H1 (cell line): ENCODE measurements at regions not wholly inside any gene's neighbourhood (a gene's known extent, or its start where the extent isn't known, plus 50 kb on each side); places are given as distances from the start of the nearest gene placed in this dataset.

ENCODE experiments used
- CTCF ChIA-PET: fragments of 300-600 bp; sonication (Branson Sonifier 250); formaldehyde crosslinking; loops from one replicate; lab custom pipeline; 2021; ENCODE audit not compliant: partially characterized antibody; lab: Charles Lee
- POLR2A ChIA-PET: fragments of 300-600 bp; sonication (Branson Sonifier 250); formaldehyde crosslinking; loops from one replicate; lab custom pipeline; 2021; ENCODE audit warnings: inconsistent platforms; ENCODE audit not compliant: partially characterized antibody; lab: Charles Lee
- DNase-seq, 2 experiments: peaks; one replicate each; pipeline versions ENCODE4 v3.0.0 to v3.0.0-alpha.2; 2010 to 2022; ENCODE audit warnings: low spot score in 2 of 2, low read depth in 1 of 2, mixed read lengths in 1 of 2
- FAIRE-seq: peaks from 2 replicates; lab custom pipeline; 2011; peaks lifted over from hg19 to GRCh38; lab: Jason Lieb, UNC
- H2AFZ ChIP-seq: 2 replicates; pipeline ENCODE4 v1.8.1; 2012; ENCODE audit warnings: low read length, inconsistent platforms
- H2AK5ac ChIP-seq: 2 replicates; pipeline ENCODE4 v1.6.1; 2013; ENCODE audit warnings: low read depth, low read length
- H2BK120ac ChIP-seq: replicated peaks from 2 replicates; pipeline ENCODE3; 2013; ENCODE audit warnings: low read depth, low read length, inconsistent platforms
- H2BK12ac ChIP-seq: 2 replicates; pipeline ENCODE4 v1.6.1; 2013; ENCODE audit warnings: low read depth, low read length
- H2BK15ac ChIP-seq: 2 replicates; pipeline ENCODE4 v1.6.1; 2013; ENCODE audit warnings: low read length
- H2BK20ac ChIP-seq: 2 replicates; pipeline ENCODE4 v1.6.1; 2013; ENCODE audit warnings: low read length
- H2BK5ac ChIP-seq: 2 replicates; pipeline ENCODE4 v1.6.1; 2013; ENCODE audit warnings: low read depth, low read length
- H3K14ac ChIP-seq: 2 replicates; pipeline ENCODE4 v1.6.1; 2013; ENCODE audit warnings: inconsistent platforms; ENCODE audit not compliant: insufficient read length
- H3K18ac ChIP-seq: 2 replicates; pipeline ENCODE4 v1.6.1; 2013; ENCODE audit warnings: low read length; ENCODE audit errors: extremely low read depth
- H3K23ac ChIP-seq: 2 replicates; pipeline ENCODE4 v1.6.1; 2013; ENCODE audit warnings: inconsistent platforms; ENCODE audit not compliant: insufficient read length
- H3K23me2 ChIP-seq: 2 replicates; pipeline ENCODE4 v1.6.1; 2013; ENCODE audit warnings: low read depth, low read length
- H3K27ac ChIP-seq: 2 replicates; pipeline ENCODE4 v1.6.1; 2011; ENCODE audit warnings: low read depth, low read length, inconsistent platforms
- H3K27me3 ChIP-seq, 4 experiments: replicated peaks in 1 of 4; 1 replicate in 1 of 4; 2 replicates in 3 of 4; pipeline versions ENCODE4 v1.6.1 to v1.8.1; 2011 to 2013; ENCODE audit warnings: low read length in 3 of 4, mild to moderate bottlenecking in 3 of 4, inconsistent platforms in 2 of 4, mixed read lengths in 2 of 4, moderate library complexity in 1 of 4; ENCODE audit not compliant: control insufficient read depth in 3 of 4, insufficient read depth in 3 of 4; ENCODE audit errors: extremely low read depth in 1 of 4
- H3K36me3 ChIP-seq, 4 experiments: 2 replicates each; pipeline versions ENCODE4 v1.6.1 to v1.8.1; 2011 to 2013; ENCODE audit warnings: mild to moderate bottlenecking in 4 of 4, low read length in 3 of 4, moderate library complexity in 2 of 4, control low read depth in 1 of 4, inconsistent platforms in 1 of 4; ENCODE audit not compliant: insufficient read depth in 4 of 4, control insufficient read depth in 2 of 4
- H3K4ac ChIP-seq: replicated peaks from 2 replicates; pipeline ENCODE3; 2013; ENCODE audit warnings: low read length, low read depth, mixed read lengths, inconsistent platforms; ENCODE audit not compliant: insufficient read length
- H3K4me1 ChIP-seq, 4 experiments: replicated peaks in 1 of 4; 1 replicate in 1 of 4; 2 replicates in 3 of 4; pipeline versions ENCODE4 v1.6.1 to v1.8.1; 2011 to 2013; ENCODE audit warnings: low read length in 3 of 4, inconsistent platforms in 2 of 4, mixed read lengths in 1 of 4; ENCODE audit not compliant: insufficient read depth in 4 of 4, control insufficient read depth in 3 of 4
- H3K4me2 ChIP-seq, 2 experiments: 2 replicates each; pipeline versions ENCODE4 v1.6.1 to v1.8.1; 2011 to 2013; ENCODE audit warnings: low read depth in 2 of 2, low read length in 2 of 2, control low read depth in 1 of 2, inconsistent platforms in 1 of 2, mild to moderate bottlenecking in 1 of 2; ENCODE audit not compliant: insufficient read depth in 1 of 2
- H3K4me3 ChIP-seq, 4 experiments: fragments of 200-600, 300-600 bp in 1 of 4; sonication (generic), shearing (Covaris generic), sonication (Bioruptor Twin) in 1 of 4; 2 replicates each; pipeline versions ENCODE4 v1.5.1 to v1.8.1; 2011 to 2016; ENCODE audit warnings: low read length in 4 of 4, low read depth in 3 of 4, control low read depth in 2 of 4, inconsistent platforms in 2 of 4, mild to moderate bottlenecking in 2 of 4, mixed read lengths in 1 of 4, moderate library complexity in 1 of 4; ENCODE audit not compliant: insufficient read depth in 2 of 4; ENCODE audit errors: extremely low read depth in 1 of 4
- H3K56ac ChIP-seq: replicated peaks from 2 replicates; pipeline ENCODE3; 2013; ENCODE audit warnings: low read depth, mild to moderate bottlenecking, mixed read lengths, low read length, inconsistent platforms; ENCODE audit not compliant: insufficient read length
- H3K79me1 ChIP-seq: 2 replicates; pipeline ENCODE4 v1.6.1; 2013; ENCODE audit warnings: low read depth, low read length, control low read depth
- H3K79me2 ChIP-seq, 2 experiments: 2 replicates each; pipeline versions ENCODE4 v1.6.1 to v1.8.1; 2012 to 2013; ENCODE audit warnings: low read length in 2 of 2, mild to moderate bottlenecking in 2 of 2, inconsistent platforms in 1 of 2; ENCODE audit not compliant: insufficient read depth in 2 of 2, control insufficient read depth in 1 of 2
- H3K9ac ChIP-seq, 4 experiments: replicated peaks in 1 of 4; 1 replicate in 1 of 4; 2 replicates in 3 of 4; pipeline versions ENCODE4 v1.6.1 to v1.8.1; 2011 to 2013; ENCODE audit warnings: low read depth in 3 of 4, low read length in 3 of 4, control low read depth in 2 of 4, mild to moderate bottlenecking in 2 of 4, moderate library complexity in 2 of 4, inconsistent platforms in 1 of 4; ENCODE audit errors: extremely low read depth in 1 of 4
- H3K9me3 ChIP-seq, 2 experiments: 2 replicates each; pipeline versions ENCODE4 v1.6.1 to v1.8.1; 2012 to 2013; ENCODE audit warnings: mild to moderate bottlenecking in 2 of 2, moderate library complexity in 2 of 2, control low read depth in 1 of 2, inconsistent platforms in 1 of 2, low read depth in 1 of 2, low read length in 1 of 2, mixed read lengths in 1 of 2; ENCODE audit not compliant: insufficient read depth in 2 of 2
- H4K20me1 ChIP-seq, 2 experiments: replicated peaks in 1 of 2; 2 replicates each; pipeline versions ENCODE3 to v1.8.1; 2011 to 2013; ENCODE audit warnings: inconsistent platforms in 2 of 2, low read length in 2 of 2, mild to moderate bottlenecking in 1 of 2; ENCODE audit not compliant: insufficient read depth in 2 of 2, control insufficient read depth in 1 of 2
- H4K5ac ChIP-seq: 2 replicates; pipeline ENCODE4 v1.6.1; 2013; ENCODE audit warnings: low read length, low read depth, mixed read lengths, inconsistent platforms; ENCODE audit not compliant: insufficient read length
- H4K8ac ChIP-seq: 2 replicates; pipeline ENCODE4 v1.8.0; 2013; ENCODE audit warnings: mild to moderate bottlenecking, moderate library complexity, low read length, inconsistent platforms; ENCODE audit not compliant: insufficient read depth; ENCODE audit errors: extremely low read depth
- H4K91ac ChIP-seq: replicated peaks from 2 replicates; pipeline ENCODE3; 2013; ENCODE audit warnings: low read length, mixed read lengths, inconsistent platforms; ENCODE audit not compliant: insufficient read length
- CEBPB ChIP-seq: IDR thresholded peaks from 2 replicates; pipeline ENCODE4 v1.6.1; 2012; ENCODE audit warnings: low read depth, low read length
- EZH2 ChIP-seq: fragments of 200-600 bp; sonication (generic); IDR thresholded peaks from 2 replicates; pipeline ENCODE4 v1.7.1; 2012; ENCODE audit warnings: low read depth, mild to moderate bottlenecking, moderate library complexity, low read length, inconsistent platforms; ENCODE audit not compliant: severe bottlenecking
- ZNF274 ChIP-seq: IDR thresholded peaks from 2 replicates; pipeline ENCODE4 v1.7.0; 2012; ENCODE audit warnings: low read length, borderline replicate concordance; ENCODE audit errors: extremely low read depth
- WGBS, 2 experiments: shearing (Covaris generic) in 1 of 2; methylation state at CpG; one replicate each; pipeline versions ENCODE4 v1.1.6 to v1.1.7; 2013 to 2015; ENCODE audit warnings: low lambda C conversion rate in 2 of 2, mixed read lengths in 2 of 2, inconsistent platforms in 1 of 2, low coverage in 1 of 2, missing lambda C conversion rate in 1 of 2; ENCODE audit not compliant: insufficient replicate concordance in 2 of 2, insufficient coverage in 1 of 2, insufficient read length in 1 of 2; ENCODE audit errors: extremely low coverage in 1 of 2, missing lambda C conversion rate in 1 of 2; 5-methylcytosine and 5-hydroxymethylcytosine counted together

DNA sequence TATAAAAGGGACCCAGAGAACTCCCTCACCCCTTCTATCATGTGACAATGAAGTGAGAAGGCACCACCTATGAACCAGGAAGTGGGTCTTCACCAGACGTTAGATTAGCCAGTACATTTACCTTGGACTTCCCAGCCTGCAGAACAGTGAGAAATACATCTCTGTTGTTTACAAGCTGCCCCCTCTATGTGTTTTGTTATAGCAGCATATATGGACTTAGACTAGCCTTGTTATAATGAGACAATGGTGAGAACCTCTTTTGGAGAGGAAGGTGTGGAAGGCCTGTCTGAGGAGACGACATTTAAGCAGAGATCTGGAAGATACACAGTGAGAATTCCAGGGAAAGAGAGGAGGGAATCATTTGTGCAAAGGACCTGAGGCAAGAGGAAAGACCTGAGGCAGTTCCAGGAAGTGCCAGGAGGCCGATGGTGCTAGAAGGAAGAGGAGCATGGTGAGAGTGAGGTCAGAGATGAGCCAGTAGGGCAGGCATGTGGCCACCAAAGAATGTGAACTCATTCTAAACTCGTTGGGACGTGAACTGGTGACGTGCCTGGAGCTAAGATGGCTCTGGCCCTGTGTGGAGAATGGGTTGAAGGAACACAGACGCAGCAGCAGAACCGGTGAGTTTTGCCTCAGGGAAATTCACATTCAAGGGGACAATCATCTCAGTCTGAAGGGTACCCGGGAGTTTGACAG is 98.9 kb upstream of the IRF2BP2 start:
- DNase-seq (no peak), FAIRE-seq (no peak)
- Histone ChIP-seq H2AK5ac (no peak overlapping the region; the same call in 1 of the 2 replicates), H3K9ac (no peak overlapping the region), H3K23ac (no peak overlapping the region), H3K18ac (no peak overlapping the region), H2BK5ac (no peak overlapping the region), H3K27ac (no peak overlapping the region), H3K4me1 (no peaks in the 10 kb centered on the region), H4K8ac (no peak overlapping the region), H2BK15ac (no peak overlapping the region), H3K4me3 (no peak overlapping the region), H4K20me1 (no peaks in the 10 kb centered on the region), H2BK120ac (no peak overlapping the region), H3K56ac (no peak overlapping the region), H3K36me3 (no peaks in the 10 kb centered on the region), H3K9me3 (no peaks in the 10 kb centered on the region), H2AFZ (0 out of 2 replicates have a peak overlapping the region, but pooled peaks have one; percentile 13), H4K5ac (no peak overlapping the region), H3K79me2 (no peaks in the 10 kb centered on the region), H4K91ac (no peak overlapping the region), H3K79me1 (no peaks in the 10 kb centered on the region), H3K27me3 (no peaks in the 10 kb centered on the region), H3K4ac (no peak overlapping the region), H3K4me2 (no peak overlapping the region), H2BK12ac (no peak overlapping the region), H2BK20ac (no peak overlapping the region), H3K23me2 (no peaks in the 10 kb centered on the region), H3K14ac (no peak overlapping the region)
- ChIA-PET POLR2A (no interaction called here), CTCF (no interaction called here)
- TF ChIP-seq EZH2 (no peak), CEBPB (no peak), ZNF274 (no peak)
- WGBS, 2 experiments: 90% methylated on average over 9 of the region's 9 CpGs; no CpG with 5 or more reads in 1 of the 2 experiments
